LoVo (cell line): ENCODE measurements at regions not wholly inside any gene's neighbourhood (a gene's known extent, or its start where the extent isn't known, plus 50 kb on each side); places are given as distances from the start of the nearest gene placed in this dataset.
A peak's percentile ranks its signal among the peaks of the same experiment; 100 is the strongest.
"Not testable (repeated sequence)": the region's sequence is repeated elsewhere in the genome, so short reads cannot be mapped to it uniquely, and the experiment has no call there.

Source experiments
- DNase-seq: peaks from one replicate; pipeline ENCODE4 v3.0.0-alpha.2; 2016; ENCODE audit warnings: low spot score

DNA sequence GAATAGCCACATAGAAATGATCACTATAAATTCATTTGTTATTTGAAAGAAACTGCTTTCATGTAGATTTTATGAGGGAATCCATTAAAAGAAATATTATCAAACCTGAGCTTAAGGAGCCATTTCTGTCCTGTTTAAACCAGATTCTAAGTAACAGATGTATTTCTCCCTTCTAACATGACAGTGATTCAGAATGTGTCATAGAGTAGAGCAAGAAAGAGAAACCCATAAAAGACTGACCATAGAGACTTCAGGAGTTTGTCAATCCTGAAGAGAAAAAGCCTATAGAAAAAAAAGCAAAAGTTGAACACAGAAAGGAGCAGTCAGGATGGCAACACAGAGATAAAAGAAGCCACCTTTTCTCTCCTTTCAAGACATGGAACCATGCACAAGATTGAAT lies 390.6 kb downstream of the PRIM2 start:
- DNase-seq = not testable (repeated sequence)

DNA sequence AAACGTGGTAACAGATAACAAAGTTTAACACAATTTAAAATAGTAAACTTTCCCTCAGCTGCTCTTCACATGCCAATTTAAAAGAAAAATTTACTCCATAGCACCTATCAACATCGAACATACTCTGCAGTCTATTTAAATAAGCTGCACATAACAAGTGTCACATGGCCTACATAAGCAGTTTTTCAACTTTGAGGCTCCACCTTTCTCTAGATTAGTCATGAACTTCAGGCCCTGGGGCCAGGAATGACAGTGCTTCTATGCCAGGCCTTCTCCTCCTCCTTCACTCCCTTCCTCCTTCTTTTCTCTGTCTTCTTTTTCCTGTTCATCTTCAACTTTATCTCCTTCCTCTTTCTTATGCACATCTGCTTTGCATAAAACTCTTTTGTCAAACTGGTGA lies 405.1 kb downstream of the PRIM2 start:
- peak; percentile 2 for DNase-seq

DNA sequence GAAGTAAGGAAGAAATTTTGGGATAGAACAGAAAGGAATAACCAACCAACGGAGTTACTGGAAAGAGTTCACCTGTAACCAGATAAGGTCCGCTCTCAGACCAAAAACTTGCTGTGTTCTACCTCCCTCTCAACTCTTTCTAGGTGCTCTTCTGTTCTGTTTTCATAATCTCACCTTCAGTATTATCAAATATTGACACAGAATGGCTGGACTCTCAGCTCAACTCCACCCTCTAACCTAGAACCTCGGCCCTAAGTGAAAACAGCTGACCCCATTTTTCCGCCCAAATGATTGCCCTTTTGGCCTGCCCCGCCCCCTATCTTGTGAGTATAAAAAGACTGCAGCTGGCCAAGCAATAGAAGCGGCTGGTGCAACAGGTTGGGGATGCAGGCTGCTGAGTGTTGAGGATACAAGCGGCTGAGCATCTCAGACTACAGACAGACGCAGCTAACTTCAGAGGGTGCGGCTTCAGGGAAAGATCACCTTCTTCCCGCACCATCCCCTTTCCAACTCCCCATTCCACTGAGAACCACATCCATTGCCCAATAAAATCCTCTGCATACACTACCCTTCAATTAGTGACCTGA lies 406.5 kb downstream of the PRIM2 start:
- not testable (repeated sequence) for DNase-seq

DNA sequence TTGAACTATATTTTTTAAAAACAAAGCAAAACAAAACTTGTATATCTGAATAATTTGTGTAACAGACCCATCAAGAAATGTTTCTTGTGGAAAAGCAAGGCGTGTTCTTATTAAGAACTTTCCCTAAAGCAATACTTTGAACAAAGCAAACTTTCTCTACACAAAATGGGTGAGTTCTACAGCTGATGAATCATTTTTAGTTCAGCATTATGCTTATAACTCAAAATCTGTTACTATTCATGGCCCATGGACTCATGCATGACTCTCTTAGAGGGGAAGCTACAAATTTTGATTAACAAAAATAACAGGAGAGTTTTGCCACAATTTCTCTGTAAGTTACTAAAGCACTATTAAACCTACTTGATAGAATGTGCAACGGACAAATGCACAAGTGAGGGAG lies 412.0 kb downstream of the PRIM2 start:
- DNase-seq = not testable (repeated sequence)

DNA sequence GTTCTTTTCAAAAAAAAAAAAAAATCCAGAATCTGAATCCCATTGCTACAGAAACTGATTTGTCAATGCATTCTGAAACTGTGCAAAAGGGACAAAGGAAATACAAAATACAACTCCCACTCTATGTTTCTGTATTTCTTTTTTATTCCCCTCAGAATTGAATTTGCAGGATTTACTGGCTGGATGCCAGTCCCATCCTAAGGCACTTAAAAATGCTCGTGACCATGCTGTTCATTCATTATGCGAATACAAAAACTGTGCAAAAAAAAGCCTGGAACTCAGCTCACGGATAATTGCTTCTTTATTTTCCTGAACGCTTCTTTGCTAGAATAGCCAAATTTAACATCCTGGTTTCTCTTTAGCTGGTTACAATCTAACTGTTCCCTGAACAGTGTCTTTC lies 413.3 kb downstream of the PRIM2 start:
- DNase-seq = not testable (repeated sequence)

DNA sequence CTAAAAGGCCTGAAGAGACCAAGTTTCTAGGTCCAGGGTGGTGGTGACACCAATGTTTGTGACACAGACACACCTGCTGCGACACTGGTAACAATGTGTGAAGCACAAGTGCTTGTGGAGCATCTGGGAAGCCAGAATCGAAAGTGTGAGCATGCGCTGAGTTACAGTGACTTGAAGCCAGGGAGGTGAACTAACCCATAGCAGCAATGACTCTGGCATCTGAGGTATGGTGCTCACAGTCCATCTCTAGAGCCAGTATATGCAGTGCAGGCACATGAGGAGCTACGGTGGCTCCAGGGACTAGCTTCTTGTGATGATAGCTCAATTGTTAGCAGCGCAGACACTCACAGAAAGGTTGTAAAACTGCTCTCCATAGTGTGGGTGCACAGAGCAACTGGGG lies 430.3 kb downstream of the PRIM2 start:
- not testable (repeated sequence) for DNase-seq

DNA sequence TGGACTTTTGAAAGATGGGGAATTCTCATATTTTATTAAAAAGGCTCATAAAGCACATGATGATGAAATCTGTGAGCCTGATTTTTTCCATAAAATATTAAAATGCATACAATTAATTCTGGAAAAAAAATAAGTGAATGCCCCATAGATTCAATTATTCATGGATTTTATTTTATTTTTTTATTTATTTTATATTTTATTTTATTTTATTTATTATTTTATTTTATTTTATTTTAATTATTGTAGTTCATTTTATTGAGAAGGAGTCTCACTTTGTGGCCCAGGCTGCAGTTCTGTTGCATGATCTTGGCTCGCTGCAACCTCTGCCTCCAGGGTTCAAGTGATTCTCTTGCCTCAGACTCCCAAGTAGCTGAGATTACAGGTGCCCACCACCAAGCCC lies 442.4 kb downstream of the PRIM2 start:
- not testable (repeated sequence) for DNase-seq

DNA sequence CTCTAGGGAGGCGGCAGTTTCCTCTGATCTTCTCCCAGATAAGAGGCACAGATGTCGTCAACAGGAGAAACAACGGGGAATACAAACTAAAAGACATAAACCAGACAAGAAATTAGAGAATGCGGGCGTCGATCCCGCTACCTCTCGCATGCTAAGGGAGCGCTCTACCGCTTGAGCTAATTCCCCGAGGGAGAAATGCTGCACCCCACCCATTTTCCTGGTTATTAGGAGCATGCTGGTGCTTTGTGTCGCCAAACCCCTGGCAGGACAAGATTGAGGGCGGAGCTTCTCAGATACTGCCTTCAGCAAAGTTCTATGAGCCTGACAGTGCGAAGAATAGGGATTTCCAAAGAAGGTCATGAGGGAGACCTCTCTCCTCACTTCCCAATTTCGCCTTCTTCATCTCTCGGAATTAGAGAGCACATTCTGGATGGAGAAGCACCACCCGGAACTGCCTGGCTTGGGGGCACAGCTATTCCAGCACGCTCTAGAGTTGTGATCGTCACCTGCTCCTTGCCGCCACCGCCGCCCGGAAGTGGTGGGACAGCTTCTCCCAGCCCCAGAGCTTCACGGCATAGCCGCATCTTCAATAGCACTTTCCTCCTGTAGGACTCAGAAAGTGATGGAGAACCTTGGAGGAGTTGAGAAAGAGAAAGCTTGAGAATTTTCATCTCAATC lies 475.4 kb downstream of the PRIM2 start:
- DNase-seq = not testable (repeated sequence)

DNA sequence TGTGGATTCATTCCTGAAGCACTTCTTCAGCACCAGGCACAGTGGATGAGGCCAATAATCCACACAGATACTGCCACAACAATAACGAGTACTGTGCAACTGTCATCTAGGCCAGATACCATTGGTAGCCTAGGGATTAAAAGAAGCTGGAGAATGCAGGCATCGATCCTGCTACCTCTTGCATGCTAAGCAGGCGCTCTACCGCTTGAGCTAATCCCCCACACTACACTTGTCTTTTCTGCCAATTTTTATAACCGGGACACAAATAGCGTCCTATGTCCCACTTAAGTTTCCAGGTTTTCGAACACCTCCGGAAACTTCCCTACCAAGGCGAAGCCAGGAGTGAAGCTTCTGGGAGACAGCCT lies 475.9 kb downstream of the PRIM2 start:
- not testable (repeated sequence) for DNase-seq

DNA sequence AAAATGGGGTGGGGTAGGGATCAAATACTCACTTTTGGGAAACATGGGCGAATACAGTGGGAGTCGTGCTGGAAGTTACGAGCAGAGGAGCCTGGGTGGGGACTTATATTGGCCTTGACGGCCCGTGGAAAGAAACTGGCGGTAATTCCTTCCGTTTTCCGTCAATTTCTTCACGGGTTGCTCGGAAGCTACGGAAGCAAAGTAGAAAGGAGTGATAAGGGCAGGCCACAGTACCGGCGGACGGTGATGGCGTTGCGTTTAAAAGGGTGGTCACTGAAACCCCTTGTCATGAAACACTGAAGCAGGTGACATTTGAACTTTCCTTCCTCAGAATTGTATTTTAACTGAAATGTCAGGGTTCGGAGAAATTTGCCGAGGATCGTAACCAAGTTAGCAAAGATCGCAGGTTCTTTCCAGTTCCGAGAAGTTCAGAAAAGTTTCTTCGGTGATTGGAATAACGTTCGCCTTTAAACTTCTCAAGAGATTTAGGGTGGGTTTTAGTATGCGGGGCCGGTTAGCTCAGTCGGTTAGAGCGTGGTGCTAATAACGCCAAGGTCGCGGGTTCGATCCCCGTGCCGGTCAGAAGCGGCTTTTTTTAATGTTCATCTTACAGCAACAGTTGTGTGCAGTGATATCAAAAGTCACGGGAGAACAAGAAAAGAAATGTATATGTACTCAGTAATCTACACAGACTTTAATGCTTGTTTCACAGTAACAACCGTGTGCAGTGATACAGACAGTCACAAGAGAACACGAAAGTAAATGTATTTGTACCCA lies 482.5 kb downstream of the PRIM2 start:
- DNase-seq = not testable (repeated sequence)

DNA sequence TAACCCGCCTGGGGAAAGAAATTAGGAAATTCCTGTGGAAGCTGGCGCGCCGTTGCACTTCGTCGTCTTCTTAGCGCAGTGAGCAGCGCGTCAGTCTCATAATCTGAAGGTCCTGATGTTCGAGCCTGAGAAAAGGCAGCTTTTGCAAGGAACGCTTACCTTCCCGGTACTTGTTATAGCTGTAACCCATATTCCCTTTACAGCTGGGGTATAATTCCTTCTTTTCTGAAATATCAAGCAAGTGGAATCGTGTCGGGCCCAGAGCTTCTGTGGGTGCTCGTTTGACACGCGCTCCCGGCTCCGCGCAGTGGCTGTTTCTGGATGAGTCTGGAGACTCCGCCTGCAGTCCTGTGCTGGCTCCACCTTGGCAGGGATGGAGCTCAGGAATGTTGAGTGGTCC lies 491.2 kb downstream of the PRIM2 start:
- DNase-seq = not testable (repeated sequence)

DNA sequence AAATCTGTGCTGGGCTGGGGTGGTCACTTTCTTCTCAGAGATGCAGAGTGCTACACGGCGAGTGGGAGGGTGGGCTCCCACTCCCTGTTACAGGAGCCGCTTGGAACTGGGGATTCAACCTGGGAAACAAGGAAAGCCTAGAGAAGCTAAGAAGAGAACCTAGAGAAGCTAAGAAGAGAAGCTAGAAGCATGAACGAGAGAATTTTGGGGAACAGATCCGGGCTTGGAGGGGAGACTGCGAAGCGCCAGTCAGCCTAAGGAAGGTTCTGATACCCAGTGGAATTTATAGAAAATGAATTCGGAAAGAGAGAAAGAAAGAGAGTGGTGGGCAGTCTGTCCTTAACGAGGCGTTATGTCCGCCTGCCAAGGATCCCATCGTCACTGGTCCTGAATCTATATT lies 492.0 kb downstream of the PRIM2 start:
- not testable (repeated sequence) for DNase-seq

DNA sequence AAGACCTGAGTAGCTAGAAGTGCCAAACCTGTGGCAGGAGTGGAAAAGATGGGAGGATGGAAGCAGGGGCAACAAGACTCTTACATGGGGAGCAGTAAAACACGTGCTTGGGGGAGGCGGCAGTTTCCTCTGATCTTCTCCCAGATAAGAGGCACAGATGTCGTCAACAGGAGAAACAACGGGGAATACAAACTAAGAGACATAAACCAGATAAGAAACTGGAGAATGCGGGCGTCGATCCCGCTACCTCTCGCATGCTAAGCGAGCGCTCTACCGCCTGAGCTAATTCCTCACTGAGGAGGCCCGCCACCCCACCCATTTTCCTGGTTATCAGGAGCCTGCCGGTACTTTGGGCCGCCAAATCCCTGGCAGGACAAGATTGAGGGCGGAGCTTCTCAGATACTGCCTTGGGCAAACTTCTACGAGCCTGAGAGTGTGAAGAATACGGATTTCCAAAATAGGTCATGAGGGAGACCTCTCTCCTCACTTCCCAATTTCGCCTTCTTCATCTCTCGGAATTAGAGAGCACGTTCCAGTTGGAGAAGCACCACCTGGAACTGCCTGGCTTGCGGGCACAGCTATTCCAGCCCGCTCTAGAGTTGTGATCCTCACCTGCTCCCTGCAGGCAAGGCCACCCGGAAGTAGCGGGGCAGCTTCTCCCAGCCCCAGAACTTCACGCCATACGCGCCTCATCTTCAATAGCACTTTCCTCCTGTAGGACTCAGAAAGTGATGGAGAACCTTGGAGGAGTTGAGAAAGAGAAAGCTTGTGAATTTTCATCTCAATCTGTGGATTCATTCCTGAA lies 496.0 kb downstream of the PRIM2 start:
- not testable (repeated sequence) for DNase-seq

DNA sequence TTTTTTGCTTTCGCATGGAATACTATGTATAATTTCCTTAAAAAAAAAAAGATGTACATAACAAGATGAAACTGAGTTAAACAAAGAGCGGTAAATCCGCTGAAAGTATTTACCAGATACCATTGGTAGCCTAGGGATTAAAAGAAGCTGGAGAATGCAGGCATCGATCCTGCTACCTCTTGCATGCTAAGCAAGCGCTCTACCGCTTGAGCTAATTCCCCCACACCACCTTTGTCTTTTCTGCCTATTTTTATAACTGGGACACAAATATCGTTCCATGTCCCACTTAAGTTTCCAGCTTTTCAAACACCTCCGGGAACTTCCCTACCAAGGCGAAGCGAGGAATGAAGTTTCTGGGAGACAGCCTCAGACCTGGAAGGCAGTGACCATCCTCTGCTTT lies 498.4 kb downstream of the PRIM2 start:
- DNase-seq = not testable (repeated sequence)

DNA sequence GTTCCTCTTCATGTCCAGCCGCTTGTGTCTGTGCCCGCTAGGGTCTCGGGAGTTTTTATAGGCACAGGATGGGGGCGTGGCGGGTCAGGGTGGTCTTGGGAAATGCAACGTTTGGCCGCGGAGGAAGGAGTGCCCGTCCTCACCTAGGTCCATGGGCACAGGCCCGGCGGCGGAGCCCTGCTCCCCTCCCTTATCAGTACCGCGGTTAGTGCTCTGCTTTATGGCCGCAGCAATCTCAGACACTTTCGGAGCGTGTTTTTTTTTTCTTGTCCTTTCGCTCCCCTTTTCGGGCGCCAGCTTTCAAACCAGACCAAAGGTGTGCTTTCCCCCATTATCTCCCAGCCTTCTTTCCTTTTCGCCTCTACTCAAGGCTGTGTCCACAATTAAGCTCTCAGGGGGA lies 503.9 kb downstream of the PRIM2 start:
- not testable (repeated sequence) for DNase-seq

DNA sequence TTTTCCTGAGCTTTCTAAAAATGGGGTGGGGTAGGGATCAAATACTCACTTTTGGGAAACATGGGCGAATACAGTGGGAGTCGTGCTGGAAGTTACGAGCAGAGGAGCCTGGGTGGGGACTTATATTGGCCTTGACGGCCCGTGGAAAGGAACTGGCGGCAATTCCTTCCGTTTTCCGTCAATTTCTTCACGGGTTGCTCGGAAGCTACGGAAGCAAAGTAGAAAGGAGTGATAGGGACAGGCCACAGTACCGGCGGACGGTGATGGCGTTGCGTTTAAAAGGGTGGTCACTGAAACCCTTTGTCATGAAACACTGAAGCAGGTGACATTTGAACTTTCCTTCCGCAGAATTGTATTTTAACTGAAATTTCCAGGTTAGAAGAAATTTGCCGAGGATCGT lies 505.0 kb downstream of the PRIM2 start:
- not testable (repeated sequence) for DNase-seq

DNA sequence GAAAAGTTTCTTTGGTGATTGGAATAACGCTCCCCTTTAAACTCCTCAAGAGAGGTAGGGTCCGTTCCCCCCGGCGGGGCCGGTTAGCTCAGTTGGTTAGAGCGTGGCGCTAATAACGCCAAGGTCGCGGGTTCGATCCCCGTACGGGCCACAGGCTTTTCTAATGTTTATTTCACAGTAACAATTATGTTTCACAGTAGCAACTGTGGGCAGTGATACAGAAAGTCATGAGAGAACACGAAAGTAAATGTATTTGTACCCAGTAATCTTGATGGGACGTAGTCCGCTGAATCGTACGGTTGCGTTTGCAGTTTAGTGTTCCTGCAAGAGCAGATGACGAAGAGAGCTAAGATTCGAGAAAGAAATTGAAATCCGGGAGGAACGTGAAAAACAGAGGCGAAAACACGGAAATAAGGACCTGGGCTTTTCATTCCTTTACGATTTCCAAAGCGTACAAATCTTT lies 505.5 kb downstream of the PRIM2 start:
- DNase-seq = no peak

DNA sequence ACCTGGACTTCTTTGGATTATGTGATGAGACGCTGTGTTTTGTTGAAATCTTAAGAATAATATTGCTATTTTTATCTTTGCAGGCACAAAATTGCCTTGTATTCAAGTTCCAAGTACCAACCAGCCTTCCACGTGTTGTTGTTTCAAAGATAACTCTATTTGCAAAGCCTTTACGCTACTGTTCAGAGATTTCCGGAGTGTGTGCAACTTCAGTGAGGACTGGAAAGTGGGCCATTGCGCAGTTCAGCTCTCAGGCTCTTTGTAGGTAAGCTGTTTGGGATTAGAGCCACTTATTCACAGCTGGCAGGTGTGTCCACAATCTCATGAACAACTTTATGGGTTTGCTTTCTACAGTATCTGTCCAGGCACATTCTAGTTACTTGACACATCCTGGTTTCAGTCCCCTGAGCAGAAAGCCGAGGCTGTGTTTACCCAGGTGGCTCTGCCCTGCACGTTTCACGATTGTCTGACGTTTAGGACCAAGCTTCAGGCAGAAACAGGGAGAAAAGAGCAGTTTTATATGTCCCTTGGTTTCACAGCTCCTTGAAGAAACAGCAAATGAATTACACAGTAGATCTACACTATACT lies 520.3 kb downstream of the PRIM2 start:
- not testable (repeated sequence) for DNase-seq

DNA sequence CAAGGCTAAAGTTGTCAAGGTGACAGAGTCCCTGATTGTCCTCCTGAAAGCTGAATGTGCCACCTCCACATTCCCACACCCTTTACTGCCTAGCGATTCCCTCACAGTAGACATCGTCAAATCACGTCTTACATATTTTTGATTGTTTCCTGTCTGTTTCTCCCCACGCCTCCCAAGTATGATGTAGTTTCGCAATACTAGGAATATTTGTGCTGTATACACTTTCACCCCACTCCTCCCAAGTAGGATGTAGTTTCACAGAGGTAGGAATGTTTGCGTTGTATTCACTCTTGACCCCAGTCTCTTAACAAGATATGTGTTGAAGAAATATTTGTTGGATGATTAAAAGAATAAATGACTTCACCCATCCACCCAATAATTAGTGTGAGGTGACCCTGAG lies 524.1 kb downstream of the PRIM2 start:
- not testable (repeated sequence) for DNase-seq

DNA sequence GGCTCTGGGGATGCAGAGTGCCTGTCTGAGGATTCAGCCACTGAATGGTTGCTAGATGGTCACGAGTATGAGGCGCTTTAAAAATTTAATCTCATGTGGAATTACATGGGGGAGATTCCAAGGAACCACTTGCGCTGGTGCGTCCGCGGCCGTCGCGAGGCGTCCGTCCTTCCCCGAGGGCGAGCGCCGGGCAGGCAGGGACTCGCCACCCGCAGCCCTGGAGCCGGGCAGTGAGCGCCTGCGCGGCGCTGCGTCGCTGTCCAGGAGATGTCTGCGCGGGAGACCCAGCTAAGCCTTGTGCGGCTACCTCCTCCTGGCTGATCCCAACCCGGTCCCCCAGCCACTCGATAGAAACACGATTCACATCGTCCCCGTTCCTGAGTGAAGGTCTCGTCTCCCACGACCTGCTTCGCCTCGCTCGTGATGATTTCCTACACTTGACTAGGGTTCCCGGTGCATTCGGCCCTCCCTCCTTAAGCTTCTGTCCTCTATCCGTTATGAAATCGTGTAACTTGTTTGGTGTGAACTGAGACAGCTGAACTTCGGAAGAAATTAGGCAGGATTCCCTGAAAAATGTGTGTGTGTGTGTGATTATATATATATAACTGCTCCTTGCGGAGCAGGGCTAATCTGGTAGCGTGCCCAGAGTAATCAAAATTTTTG lies 536.4 kb downstream of the PRIM2 start:
- DNase-seq = not testable (repeated sequence)
